Mesothelial cell of epicardium (in vitro differentiated cells): ENCODE measurements at regions not wholly inside any gene's neighbourhood (a gene's known extent, or its start where the extent isn't known, plus 50 kb on each side); places are given as distances from the start of the nearest gene placed in this dataset.

Experiments
- DNase-seq, 2 experiments: peaks; one replicate each; pipeline ENCODE4 v3.0.0; 2021; ENCODE audit warnings: low spot score in 2 of 2; ENCODE audit not compliant: unreplicated experiment in 2 of 2
- H3K27ac Mint-ChIP-seq: 2 replicates; pipeline ENCODE4 v1.8.0; 2021; ENCODE audit warnings: mixed read lengths
- H3K27me3 Mint-ChIP-seq: 2 replicates; pipeline ENCODE4 v1.8.0; 2021; ENCODE audit warnings: low read depth, mixed read lengths
- H3K36me3 Mint-ChIP-seq: 2 replicates; pipeline ENCODE4 v1.8.0; 2021; ENCODE audit warnings: mixed read lengths
- H3K4me1 Mint-ChIP-seq: 2 replicates; pipeline ENCODE4 v1.8.0; 2021; ENCODE audit warnings: mixed read lengths
- H3K4me3 Mint-ChIP-seq: 2 replicates; pipeline ENCODE4 v1.8.0; 2021; ENCODE audit warnings: mild to moderate bottlenecking, moderate library complexity, mixed read lengths
- H3K9me3 Mint-ChIP-seq: 2 replicates; pipeline ENCODE4 v1.8.0; 2021; ENCODE audit warnings: mixed read lengths
- CTCF ChIP-seq: fragments of 200-600 bp; sonication (generic); IDR thresholded peaks from one replicate; pipeline ENCODE4 v1.5.0; 2021; ENCODE audit warnings: antibody characterized with exemption; ENCODE audit not compliant: unreplicated experiment

DNA sequence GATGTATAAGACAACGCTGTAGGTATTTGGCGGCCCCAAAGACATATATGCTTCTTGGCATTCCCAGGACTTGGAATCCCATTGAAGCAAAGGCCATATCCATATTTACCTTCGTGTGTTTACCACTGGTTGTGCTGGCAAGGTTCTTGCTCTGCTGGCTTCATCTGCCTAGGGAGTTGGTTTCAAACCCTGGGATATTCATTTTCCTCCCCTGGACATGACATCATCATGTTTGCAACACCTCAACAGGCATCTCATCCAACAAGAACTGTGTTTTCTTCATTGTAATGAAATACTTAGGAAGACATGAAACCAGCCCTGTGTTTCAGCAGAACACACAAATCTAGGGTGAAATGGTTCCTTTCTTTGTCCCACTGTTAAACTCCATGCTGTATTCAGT, 77.9 kb upstream of the PHLPP1 start:
- Mint-ChIP-seq H3K4me1 (peaks cover 13% of the 10 kb centered on the region), H3K27me3 (no peaks in the 10 kb centered on the region), H3K9me3 (peaks cover 9% of the 10 kb centered on the region), H3K27ac (no peak overlapping the region), H3K4me3 (no peak overlapping the region), H3K36me3 (no peaks in the 10 kb centered on the region)
- no peak for TF ChIP-seq CTCF
- DNase-seq, result no peak

DNA sequence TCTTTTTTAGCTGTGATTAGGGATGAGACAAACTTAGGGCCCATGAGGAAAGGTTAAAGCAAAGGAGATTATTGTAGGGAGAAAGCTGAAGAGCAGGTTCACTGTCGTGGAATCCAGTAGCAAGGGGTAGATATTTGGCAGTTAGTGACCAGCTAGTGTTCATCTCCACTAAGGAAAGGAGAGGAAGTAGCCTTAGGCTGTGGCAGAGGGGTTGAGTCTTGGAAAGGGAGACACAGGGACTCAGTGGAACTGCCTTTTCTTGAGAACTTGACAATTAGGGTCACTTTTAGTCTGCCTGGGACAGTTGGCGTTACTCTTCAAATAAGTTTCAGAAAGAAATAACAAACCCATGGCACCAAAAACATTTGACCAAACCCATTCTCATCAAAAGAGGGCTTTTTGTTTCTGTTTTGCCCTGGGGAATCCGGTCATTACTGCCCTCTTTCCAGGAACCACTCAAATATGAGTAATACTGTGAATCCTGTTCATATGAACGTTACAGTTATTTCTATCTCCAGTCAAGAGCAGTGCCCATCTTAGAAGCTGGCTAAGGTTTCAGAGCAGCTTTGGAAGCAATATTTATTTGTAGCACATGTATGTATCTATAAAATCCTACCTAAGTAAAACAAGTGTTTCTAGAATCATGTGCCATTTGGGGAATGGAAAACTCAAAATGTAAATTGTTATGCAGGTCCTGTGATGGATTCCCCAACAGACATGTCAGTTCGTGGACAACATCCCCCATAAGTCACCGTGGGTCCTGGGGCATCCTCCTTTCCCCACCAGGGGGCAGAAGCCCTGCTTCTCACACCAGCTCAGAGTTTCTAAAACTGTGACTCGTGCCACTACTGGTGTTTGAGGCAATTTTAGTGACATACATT, 77.3 kb upstream of the PHLPP1 start:
- peaks cover 13% of the 10 kb centered on the region for H3K4me1 Mint-ChIP-seq
- TF ChIP-seq CTCF, result no peak
- no peaks in the 10 kb centered on the region for H3K27me3 Mint-ChIP-seq
- no peak overlapping the region for H3K27ac Mint-ChIP-seq
- peaks cover 9% of the 10 kb centered on the region for H3K9me3 Mint-ChIP-seq
- no peaks in the 10 kb centered on the region for H3K36me3 Mint-ChIP-seq
- no peak for DNase-seq
- H3K4me3 Mint-ChIP-seq, result no peak overlapping the region

DNA sequence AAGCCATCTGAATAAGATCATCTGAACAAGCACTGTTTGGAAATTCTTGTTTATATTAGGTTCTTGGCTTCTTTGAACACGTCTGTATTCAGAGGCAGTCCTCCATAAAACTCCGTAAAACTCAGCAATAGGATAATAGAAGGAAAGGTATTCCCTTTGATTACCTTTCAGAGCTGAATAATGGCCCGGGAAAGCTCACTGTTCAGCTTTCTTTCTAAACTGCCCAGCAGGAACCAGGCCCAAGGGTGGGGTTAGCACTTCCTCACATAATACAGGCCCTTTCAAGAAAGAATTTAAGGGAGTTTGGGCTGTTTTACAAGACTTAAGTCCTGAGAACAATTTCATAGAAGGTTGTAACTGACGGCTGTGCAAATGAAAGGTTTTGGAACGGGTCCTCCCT, 72.2 kb upstream of the PHLPP1 start:
- H3K4me1 Mint-ChIP-seq, result no peaks in the 10 kb centered on the region
- H3K27me3 Mint-ChIP-seq, result no peaks in the 10 kb centered on the region
- no peak overlapping the region for H3K4me3 Mint-ChIP-seq
- H3K9me3 Mint-ChIP-seq, result peaks cover 9% of the 10 kb centered on the region
- H3K27ac Mint-ChIP-seq, result no peak overlapping the region
- no peak for TF ChIP-seq CTCF
- DNase-seq, result no peak
- no peaks in the 10 kb centered on the region for H3K36me3 Mint-ChIP-seq

DNA sequence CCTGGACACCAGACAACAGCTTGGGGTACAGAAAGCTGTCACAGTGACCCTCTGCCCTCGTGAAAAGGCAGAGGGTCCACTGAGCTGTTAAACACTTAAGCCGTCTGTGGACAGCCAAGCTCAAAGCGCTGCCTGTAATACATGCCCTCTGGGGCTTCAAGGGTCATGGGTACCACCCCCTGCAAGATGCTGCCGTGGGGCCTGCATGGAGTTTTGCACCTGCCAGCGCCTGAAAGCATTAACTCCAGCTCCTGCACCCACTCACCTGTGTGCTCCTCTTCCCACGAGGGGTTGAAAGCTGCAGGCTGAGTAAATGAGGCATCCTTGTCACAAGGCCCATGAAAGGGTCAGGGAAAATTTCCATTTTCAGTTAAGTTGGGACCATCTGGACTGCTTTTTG, 70.6 kb upstream of the PHLPP1 start:
- TF ChIP-seq CTCF, result no peak
- Mint-ChIP-seq H3K36me3 (no peaks in the 10 kb centered on the region), H3K27ac (no peak overlapping the region), H3K4me3 (no peak overlapping the region), H3K27me3 (no peaks in the 10 kb centered on the region), H3K4me1 (no peaks in the 10 kb centered on the region), H3K9me3 (peaks cover 9% of the 10 kb centered on the region)
- DNase-seq, result no peak

- Mint-ChIP-seq H3K27me3 (no peaks in the 10 kb centered on the region), H3K9me3 (peaks cover under 1% of the 10 kb centered on the region), H3K27ac (no peak overlapping the region), H3K36me3 (no peaks in the 10 kb centered on the region), H3K4me3 (no peak overlapping the region), H3K4me1 (no peaks in the 10 kb centered on the region)
- no peak for TF ChIP-seq CTCF
- no peak for DNase-seq
These were observed 68.2 kb upstream of the PHLPP1 start for GRCh38 chr18:62647179-62647578.
